ENCODE measurements at regions not wholly inside any gene's neighbourhood (a gene's known extent, or its start where the extent isn't known, plus 50 kb on each side); places are given as distances from the start of the nearest gene placed in this dataset.

DNA sequence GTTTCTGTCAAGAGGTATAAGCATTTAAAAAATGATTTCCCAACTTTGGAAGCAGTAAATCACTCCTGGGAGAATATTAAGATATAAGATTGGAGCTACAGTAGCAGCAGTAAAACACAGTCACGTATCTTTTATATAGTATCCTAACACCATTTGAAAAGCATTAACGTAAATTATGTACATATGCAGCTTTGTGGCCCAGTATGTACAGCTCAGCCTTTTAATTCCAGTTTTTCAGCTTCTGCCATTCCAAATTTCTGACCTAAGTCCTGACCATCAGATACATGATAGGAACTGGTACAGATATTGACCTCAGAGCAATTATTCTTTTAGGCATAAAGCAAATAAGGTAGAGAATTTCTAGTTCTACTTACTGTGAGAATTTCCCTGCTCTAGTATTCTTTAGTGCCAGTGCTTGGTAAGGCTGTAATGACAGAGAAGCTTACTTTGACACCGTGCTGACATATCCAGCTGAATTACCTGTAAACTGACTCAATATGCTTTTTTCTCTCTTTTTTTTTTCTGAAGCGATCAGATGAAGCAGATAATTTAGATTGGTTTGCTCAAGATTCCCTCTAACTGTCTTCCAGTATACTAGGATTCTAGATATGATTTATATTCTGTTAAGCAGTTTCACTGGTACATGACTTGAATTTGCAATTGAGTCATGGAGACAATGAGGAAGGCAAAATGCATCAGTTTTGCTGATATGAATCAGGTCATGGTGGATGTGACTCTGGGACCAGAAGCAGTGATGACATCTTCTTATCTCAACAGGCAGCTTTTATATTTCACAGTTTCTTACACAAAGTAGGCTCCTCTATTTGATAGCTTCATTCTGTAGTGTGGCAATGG lies 703.6 kb downstream of the SLITRK6 start:
- Histone ChIP-seq H3K4me1 (ENCODE audit: control insufficient read depth, insufficient read depth, low read length) (no peaks in the 10 kb centered on the region), H4K20me1 (ENCODE audit: insufficient read depth, low read length) (no peaks in the 10 kb centered on the region), H2AK9ac (replicated peaks; ENCODE audit: low read depth, low read length, poor library complexity) (no peak overlapping the region), H3K4me3 (ENCODE audit: insufficient read depth, low read depth, low read length) (no peak overlapping the region), H2AFZ (replicated peaks; ENCODE audit: low read length, poor library complexity) (no peak overlapping the region), H2AK5ac (ENCODE audit: low read depth, low read length) (no peak overlapping the region), H3K4me2 (ENCODE audit: low read depth, low read length) (no peak overlapping the region), H4K91ac (ENCODE audit: insufficient read depth, low read depth, low read length) (no peak overlapping the region), H2BK20ac (ENCODE audit: low read depth, low read length) (no peak overlapping the region), H3K23ac (ENCODE audit: low read depth, low read length) (no peak overlapping the region), H4K8ac (ENCODE audit: low read depth in 2 of 2, low read length in 2 of 2) (no peak overlapping the region), H3K9me3 (ENCODE audit: control insufficient read depth, insufficient read depth, low read length) (no peaks in the 10 kb centered on the region), H3K27ac (ENCODE audit: insufficient read depth, low read length) (no peak overlapping the region), H3K27me3 (ENCODE audit: control insufficient read depth, insufficient read depth, low read length) (no peaks in the 10 kb centered on the region), H2BK120ac (ENCODE audit: low read depth, low read length) (no peak overlapping the region), H3K36me3 (ENCODE audit: control insufficient read depth, insufficient read depth, low read length) (no peaks in the 10 kb centered on the region), H2BK5ac (ENCODE audit: low read depth, low read length, poor library complexity, severe bottlenecking) (no peak overlapping the region), H3K79me1 (ENCODE audit: low read depth in 1 of 2, low read length in 2 of 2) (no peaks in the 10 kb centered on the region), H3K9me1 (ENCODE audit: insufficient read depth, low read length) (no peaks in the 10 kb centered on the region), H4K5ac (ENCODE audit: low read depth, low read length) (no peak overlapping the region), H3K14ac (replicated peaks; ENCODE audit: low read depth, low read length) (no peak overlapping the region), H3K9ac (ENCODE audit: low read depth, low read length) (no peak overlapping the region), H3K56ac (ENCODE audit: extremely low read depth, insufficient read depth, low read length) (no peak overlapping the region), H3K18ac (ENCODE audit: low read depth, low read length) (no peak overlapping the region), H2BK15ac (ENCODE audit: low read depth, low read length) (no peak overlapping the region), H3K4ac (ENCODE audit: low read depth, low read length) (no peak overlapping the region)
- no CpG with 5 or more reads among the region's 4 CpGs for WGBS, 2 experiments (ENCODE audit: extremely low coverage in 2 of 2, insufficient read length in 1 of 2)
- intact Hi-C loops (cut with micrococcal nuclease) (no loop called here), dilution Hi-C loops (cut with HindIII; ENCODE audit: low sequenced_read_pairs, unreplicated experiment) (no loop called here), in situ Hi-C loops (cut with MboI; ENCODE audit: low sequenced_read_pairs) (no loop called here)
- no TSS peak for BruUV-seq (replicated peaks)
- DNase-seq (no peak), ATAC-seq (ENCODE audit: low read depth) (no peak)
- ChIA-PET POLR2A (ENCODE audit: unreplicated experiment) (no interaction called here), CTCF (interaction anchor here (1.0 kb wide), 1 partner anchor 10 kb away, joined by 3 read pairs; no protein-coding TSS in a partner anchor)
- TF ChIP-seq ELK1 (IDR thresholded peaks at IDR 0.05; ENCODE audit: borderline replicate concordance, low read depth, low read length), result no peak
- TF ChIP-seq BHLHE40 (IDR thresholded peaks at IDR 0.05; ENCODE audit: low read depth, low read length), result no peak
- TF ChIP-seq RCOR1 (IDR thresholded peaks at IDR 0.05; ENCODE audit: insufficient replicate concordance, low read length), result no peak
- no peak for TF ChIP-seq NFE2L2 (IDR thresholded peaks at IDR 0.05; ENCODE audit: low read depth, low read length)
- TF ChIP-seq CHD1 (IDR thresholded peaks at IDR 0.05; ENCODE audit: low read depth, low read length), result no peak
- TF ChIP-seq CEBPB (IDR thresholded peaks at IDR 0.05; ENCODE audit: low read depth, low read length), result no peak
- no peak for TF ChIP-seq MAFK (IDR thresholded peaks at IDR 0.05; ENCODE audit: low read depth, low read length)

Data from IMR-90 (cell line).